Fibroblast of the aortic adventitia (primary cell): ENCODE measurements at regions not wholly inside any gene's neighbourhood (a gene's known extent, or its start where the extent isn't known, plus 50 kb on each side); places are given as distances from the start of the nearest gene placed in this dataset.

Experiments
- DNase-seq: peaks from one replicate; pipeline ENCODE4 v3.0.0-alpha.2; 2010; ENCODE audit warnings: low read depth
- H3K4me3 ChIP-seq: 2 replicates; pipeline ENCODE4 v1.5.1; 2011; ENCODE audit warnings: low read depth, mild to moderate bottlenecking, control low read depth, low read length, moderate library complexity
- TF ChIP-seq, protein P1 (sequence below): IDR thresholded peaks from 2 replicates; pipeline ENCODE4 v1.5.1; 2011; ENCODE audit warnings: mild to moderate bottlenecking, low read length, control low read depth, inconsistent platforms; ENCODE audit not compliant: insufficient read depth

DNA sequence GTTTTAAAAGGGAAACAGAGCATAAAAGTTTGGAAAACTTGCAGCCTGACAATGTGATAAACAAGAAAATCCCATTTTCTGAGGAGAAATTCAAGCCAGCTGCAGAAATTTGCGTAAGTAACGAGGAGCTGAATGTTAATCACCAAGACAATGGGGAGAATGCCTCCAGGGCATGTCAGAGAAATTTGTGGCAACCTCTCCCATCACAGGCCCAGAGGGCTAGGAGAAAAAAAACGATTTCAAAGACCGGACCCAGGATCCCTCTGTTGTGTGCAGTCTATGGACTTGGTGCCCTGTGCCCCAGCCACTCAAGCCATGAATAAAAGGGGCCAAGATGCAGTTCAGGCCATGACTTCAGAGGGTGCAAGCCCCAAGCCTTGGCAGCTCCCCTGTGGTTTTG is 355.4 kb upstream of the NDST3 start:
- DNase-seq, result no peak
- no peak overlapping the region for H3K4me3 ChIP-seq
- TF ChIP-seq, protein P1, sequence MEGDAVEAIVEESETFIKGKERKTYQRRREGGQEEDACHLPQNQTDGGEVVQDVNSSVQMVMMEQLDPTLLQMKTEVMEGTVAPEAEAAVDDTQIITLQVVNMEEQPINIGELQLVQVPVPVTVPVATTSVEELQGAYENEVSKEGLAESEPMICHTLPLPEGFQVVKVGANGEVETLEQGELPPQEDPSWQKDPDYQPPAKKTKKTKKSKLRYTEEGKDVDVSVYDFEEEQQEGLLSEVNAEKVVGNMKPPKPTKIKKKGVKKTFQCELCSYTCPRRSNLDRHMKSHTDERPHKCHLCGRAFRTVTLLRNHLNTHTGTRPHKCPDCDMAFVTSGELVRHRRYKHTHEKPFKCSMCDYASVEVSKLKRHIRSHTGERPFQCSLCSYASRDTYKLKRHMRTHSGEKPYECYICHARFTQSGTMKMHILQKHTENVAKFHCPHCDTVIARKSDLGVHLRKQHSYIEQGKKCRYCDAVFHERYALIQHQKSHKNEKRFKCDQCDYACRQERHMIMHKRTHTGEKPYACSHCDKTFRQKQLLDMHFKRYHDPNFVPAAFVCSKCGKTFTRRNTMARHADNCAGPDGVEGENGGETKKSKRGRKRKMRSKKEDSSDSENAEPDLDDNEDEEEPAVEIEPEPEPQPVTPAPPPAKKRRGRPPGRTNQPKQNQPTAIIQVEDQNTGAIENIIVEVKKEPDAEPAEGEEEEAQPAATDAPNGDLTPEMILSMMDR, result no peak

DNA sequence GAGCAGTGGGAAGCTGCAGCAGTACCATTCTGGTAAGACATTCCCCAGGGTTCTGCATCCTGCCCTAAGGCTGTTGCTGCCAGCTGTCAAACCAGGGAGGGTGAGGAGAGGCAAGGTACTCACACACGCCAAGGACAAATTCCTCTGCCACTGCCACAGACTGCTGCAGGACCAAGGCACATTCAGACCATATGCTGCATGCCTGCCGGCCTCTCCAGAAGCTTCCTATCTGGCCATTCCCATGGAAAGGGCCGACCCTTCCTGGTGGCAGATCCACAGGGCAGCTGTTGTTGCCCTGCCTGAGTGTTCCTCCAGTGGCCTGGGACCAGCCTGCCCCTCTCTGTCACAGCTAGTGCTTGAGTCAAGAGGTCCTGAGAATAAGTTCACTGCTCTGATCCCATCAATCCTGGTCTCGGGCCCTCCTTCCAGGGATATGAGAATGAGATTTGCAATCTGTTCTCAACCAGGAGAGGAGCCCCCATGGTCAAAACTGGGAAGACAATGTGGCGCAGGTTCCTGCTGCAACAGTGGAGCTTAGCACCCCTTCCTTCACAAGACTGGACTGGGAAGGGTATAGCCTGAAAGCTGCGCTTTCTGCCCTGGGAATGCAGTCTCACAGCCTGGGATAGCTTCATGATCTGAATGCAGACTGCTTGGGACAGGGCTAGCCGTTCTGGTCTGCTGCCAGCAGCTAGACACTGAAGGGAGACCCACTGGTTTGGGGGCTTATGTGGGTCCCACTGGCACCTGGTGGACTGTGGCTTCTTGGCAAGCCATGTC is 342.5 kb upstream of the NDST3 start:
- no peak overlapping the region for H3K4me3 ChIP-seq
- TF ChIP-seq, protein P1, result no peak
- no peak for DNase-seq

DNA sequence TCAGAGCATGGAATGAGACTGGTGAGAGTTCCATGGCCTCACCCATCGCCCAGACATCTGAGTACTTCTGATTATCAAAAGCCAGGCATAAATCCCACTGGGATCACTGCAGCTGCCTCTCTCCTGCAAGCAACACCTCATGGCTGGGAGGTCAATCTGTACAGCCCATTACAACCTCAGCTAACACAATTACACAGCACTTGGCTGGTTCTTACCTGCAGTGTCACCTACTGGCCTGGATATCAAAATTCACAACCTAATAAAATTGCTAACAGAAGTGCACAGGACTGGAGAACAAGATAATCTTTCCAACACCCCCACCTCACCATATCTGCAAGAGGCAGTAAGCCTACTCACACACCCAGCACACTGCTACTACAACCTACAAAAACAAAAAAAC is 341.7 kb upstream of the NDST3 start:
- DNase-seq, result no peak
- no peak overlapping the region for H3K4me3 ChIP-seq
- TF ChIP-seq, protein P1, result no peak

DNA sequence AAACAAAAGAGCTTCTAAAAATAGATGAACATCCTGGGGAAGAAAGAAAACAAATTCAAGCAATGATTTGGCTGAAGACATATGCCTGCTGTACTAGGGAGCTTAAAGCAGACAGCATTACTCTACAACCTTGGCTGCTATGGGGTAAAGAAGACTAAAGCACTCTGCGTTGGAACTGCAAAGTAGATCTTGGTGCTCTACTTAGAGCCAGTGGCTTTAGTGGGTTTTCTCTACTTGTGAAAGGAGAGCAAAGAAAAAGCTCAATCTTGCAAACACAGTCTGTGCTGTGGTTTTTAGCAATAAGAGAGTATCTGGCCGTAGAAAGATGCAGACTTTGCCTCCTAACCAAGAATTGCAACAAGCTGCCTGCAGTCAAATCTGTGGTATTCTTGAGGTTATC is 334.7 kb upstream of the NDST3 start:
- no peak overlapping the region for H3K4me3 ChIP-seq
- DNase-seq, result no peak
- TF ChIP-seq, protein P1, result no peak

DNA sequence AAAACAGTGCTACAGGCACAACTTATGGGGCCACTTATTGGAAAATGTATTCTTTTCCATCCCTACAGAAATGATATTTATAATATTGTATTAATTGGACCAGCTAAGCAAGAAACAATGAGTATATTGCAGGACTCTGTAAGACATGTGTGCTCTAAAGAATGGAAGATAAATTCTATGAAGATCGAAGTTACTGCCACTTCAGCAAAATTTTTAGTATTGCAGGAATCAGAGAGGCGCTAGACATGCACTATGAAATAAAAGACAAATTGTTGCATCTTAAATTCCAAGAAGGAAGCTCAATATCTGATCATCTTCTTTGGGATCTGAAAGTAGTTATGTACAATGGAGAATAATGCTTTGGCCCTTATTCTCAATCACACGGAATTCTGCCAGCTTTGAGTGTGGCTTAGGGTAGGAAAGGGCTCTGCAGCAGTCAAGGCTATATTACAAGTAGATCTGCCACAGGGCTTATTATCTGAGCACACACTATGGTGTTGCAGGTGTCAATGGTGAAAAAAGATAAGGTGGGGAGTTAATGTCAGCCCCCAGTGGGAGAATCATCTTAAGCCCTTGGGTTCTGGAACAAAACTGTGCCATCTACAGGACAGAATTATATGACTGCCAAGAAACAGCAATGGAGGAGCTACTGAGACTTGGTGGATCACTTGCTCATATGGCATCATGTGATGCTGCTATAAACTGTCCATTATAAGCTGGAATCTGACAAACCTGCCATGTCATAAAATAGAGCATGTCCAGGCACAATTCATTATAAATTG is 334.0 kb upstream of the NDST3 start:
- no peak overlapping the region for H3K4me3 ChIP-seq
- no peak for DNase-seq
- TF ChIP-seq, protein P1, result no peak

DNA sequence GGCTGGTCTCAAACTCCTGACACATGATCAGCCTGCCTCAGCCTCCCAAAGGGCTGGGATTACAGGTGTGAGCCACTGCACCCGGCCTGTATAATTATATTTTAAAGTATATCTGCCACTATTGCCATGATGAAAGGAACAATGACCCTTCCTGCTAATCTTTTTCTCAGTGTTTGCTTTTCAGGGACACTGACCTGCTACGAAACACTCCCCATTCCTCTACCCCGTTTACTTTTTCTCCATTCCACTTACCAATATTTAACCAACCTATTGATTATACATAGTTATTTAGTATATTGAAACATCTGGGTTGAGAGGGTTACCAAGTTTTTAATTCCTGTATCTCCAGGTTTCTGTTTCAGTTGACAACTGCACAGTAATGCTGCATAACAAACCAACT is 331.9 kb upstream of the NDST3 start:
- DNase-seq, result no peak
- TF ChIP-seq, protein P1, result no peak
- H3K4me3 ChIP-seq, result no peak overlapping the region
